Liver (tissue), 8 donors: ENCODE measurements at regions not wholly inside any gene's neighbourhood (a gene's known extent, or its start where the extent isn't known, plus 50 kb on each side); places are given as distances from the start of the nearest gene placed in this dataset.

Experiments
- DNase-seq: peaks from one replicate; pipeline ENCODE4 v3.0.0-alpha.2; 2017; ENCODE audit warnings: low spot score
- H3K27ac ChIP-seq, 2 donors: one replicate each; pipeline ENCODE4 v1.7.0; 2013; ENCODE audit warnings: inconsistent platforms in 2 of 2, low read length in 2 of 2, control low read depth in 1 of 2, low read depth in 1 of 2, mild to moderate bottlenecking in 1 of 2
- H3K27me3 ChIP-seq, 4 donors: one replicate each; pipeline versions ENCODE4 v1.6.1 to v1.7.0; 2013; ENCODE audit warnings: low read length in 3 of 4, inconsistent platforms in 1 of 4, mild to moderate bottlenecking in 1 of 4, moderate library complexity in 1 of 4; ENCODE audit not compliant: control insufficient read depth in 4 of 4, insufficient read depth in 4 of 4
- H3K36me3 ChIP-seq, 4 donors: one replicate each; pipeline versions ENCODE4 v1.6.1 to v1.7.0; 2013; ENCODE audit warnings: low read length in 3 of 4, mild to moderate bottlenecking in 3 of 4, low read depth in 1 of 4, moderate library complexity in 1 of 4; ENCODE audit not compliant: control insufficient read depth in 4 of 4, insufficient read depth in 3 of 4
- H3K4me1 ChIP-seq, 4 donors: one replicate each; pipeline versions ENCODE4 v1.6.1 to v1.7.0; 2013; ENCODE audit warnings: low read length in 3 of 4, mild to moderate bottlenecking in 3 of 4, moderate library complexity in 1 of 4; ENCODE audit not compliant: control insufficient read depth in 4 of 4, insufficient read depth in 4 of 4
- H3K4me3 ChIP-seq, 3 donors: one replicate each; pipeline versions ENCODE4 v1.6.1 to v1.7.0; 2013; ENCODE audit warnings: low read length in 3 of 3, control low read depth in 1 of 3, low read depth in 1 of 3, mild to moderate bottlenecking in 1 of 3
- H3K9ac ChIP-seq, 2 donors: one replicate each; pipeline ENCODE4 v1.7.0; 2013; ENCODE audit warnings: low read length in 2 of 2, mild to moderate bottlenecking in 2 of 2, moderate library complexity in 2 of 2, control low read depth in 1 of 2, low read depth in 1 of 2
- H3K9me3 ChIP-seq, 4 donors: one replicate each; pipeline versions ENCODE4 v1.6.1 to v1.7.0; 2013; ENCODE audit warnings: low read length in 3 of 4; ENCODE audit not compliant: control insufficient read depth in 4 of 4
- EGR1 ChIP-seq, 2 donors: IDR thresholded peaks; 2 replicates each; pipeline ENCODE4 v1.6.1; 2016 to 2018; ENCODE audit warnings: antibody characterized with exemption in 2 of 2, low read depth in 2 of 2
- FOXA1 ChIP-seq: IDR thresholded peaks from 2 replicates; pipeline ENCODE4 v1.6.1; 2016; ENCODE audit warnings: antibody characterized with exemption
- FOXA2 ChIP-seq: IDR thresholded peaks from 2 replicates; pipeline ENCODE4 v1.6.1; 2016; ENCODE audit warnings: antibody characterized with exemption
- GABPA ChIP-seq, 2 donors: IDR thresholded peaks in 1 of 2; conservative IDR thresholded peaks in 1 of 2; 2 replicates each; pipeline ENCODE4 v1.6.1; 2016; ENCODE audit warnings: antibody characterized with exemption in 2 of 2, mild to moderate bottlenecking in 1 of 2, moderate library complexity in 1 of 2
- HNF4A ChIP-seq, 2 donors: conservative IDR thresholded peaks; 2 replicates each; pipeline ENCODE4 v1.6.1; 2016; ENCODE audit warnings: antibody characterized with exemption in 2 of 2, mild to moderate bottlenecking in 2 of 2
- HNF4G ChIP-seq: IDR thresholded peaks from 2 replicates; pipeline ENCODE4 v1.6.1; 2016; ENCODE audit warnings: antibody characterized with exemption
- JUND ChIP-seq, 2 donors: IDR thresholded peaks; 2 replicates each; pipeline ENCODE4 v1.6.1; 2016; ENCODE audit warnings: antibody characterized with exemption in 2 of 2
- NR2F2 ChIP-seq: IDR thresholded peaks from 2 replicates; pipeline ENCODE4 v1.6.1; 2016; ENCODE audit warnings: antibody characterized with exemption
- RAD21 ChIP-seq, 2 donors: IDR thresholded peaks; 2 replicates each; pipeline ENCODE4 v1.6.1; 2016; ENCODE audit warnings: antibody characterized with exemption in 2 of 2, mild to moderate bottlenecking in 2 of 2
- RXRA ChIP-seq, 2 donors: IDR thresholded peaks; 2 replicates each; pipeline ENCODE4 v1.6.1; 2017 to 2018; ENCODE audit warnings: antibody characterized with exemption in 2 of 2, mild to moderate bottlenecking in 1 of 2
- SP1 ChIP-seq: IDR thresholded peaks from 2 replicates; pipeline ENCODE4 v1.6.1; 2018; ENCODE audit warnings: antibody characterized with exemption, mild to moderate bottlenecking
- TAF1 ChIP-seq: conservative IDR thresholded peaks from 2 replicates; pipeline ENCODE4 v1.6.1; 2016; ENCODE audit warnings: antibody characterized with exemption, mild to moderate bottlenecking
- YY1 ChIP-seq: IDR thresholded peaks from 2 replicates; pipeline ENCODE4 v1.6.1; 2016; ENCODE audit warnings: antibody characterized with exemption, mild to moderate bottlenecking
- WGBS: extraction: QIAGEN DNeasy Blood & Tissue Kit; methylation state at CpG from one replicate; pipeline ENCODE4 v1.1.7; 2013; 5-methylcytosine and 5-hydroxymethylcytosine counted together
- TF ChIP-seq, protein P1 (sequence below): IDR thresholded peaks from 2 replicates; pipeline ENCODE4 v1.6.1; 2016; ENCODE audit warnings: antibody characterized with exemption
- TF ChIP-seq, protein P2 (sequence below): IDR thresholded peaks from 2 replicates; pipeline ENCODE4 v1.6.1; 2016; ENCODE audit warnings: antibody characterized with exemption
- TF ChIP-seq, protein P3 (sequence below): IDR thresholded peaks from 2 replicates; pipeline ENCODE4 v1.6.1; 2016; ENCODE audit warnings: antibody characterized with exemption
- TF ChIP-seq, protein P4 (sequence below): fragments of 150-350 bp; IDR thresholded peaks from 2 replicates; pipeline ENCODE4 v1.5.1; 2017; ENCODE audit warnings: improper control_type of control experiment, low read depth, low read length; ENCODE audit not compliant: missing input control
- donor health status: healthy.
- donor health status: healthy.
- donor health status: healthy.
- donor health status: healthy.
- donor health status: healthy.

DNA sequence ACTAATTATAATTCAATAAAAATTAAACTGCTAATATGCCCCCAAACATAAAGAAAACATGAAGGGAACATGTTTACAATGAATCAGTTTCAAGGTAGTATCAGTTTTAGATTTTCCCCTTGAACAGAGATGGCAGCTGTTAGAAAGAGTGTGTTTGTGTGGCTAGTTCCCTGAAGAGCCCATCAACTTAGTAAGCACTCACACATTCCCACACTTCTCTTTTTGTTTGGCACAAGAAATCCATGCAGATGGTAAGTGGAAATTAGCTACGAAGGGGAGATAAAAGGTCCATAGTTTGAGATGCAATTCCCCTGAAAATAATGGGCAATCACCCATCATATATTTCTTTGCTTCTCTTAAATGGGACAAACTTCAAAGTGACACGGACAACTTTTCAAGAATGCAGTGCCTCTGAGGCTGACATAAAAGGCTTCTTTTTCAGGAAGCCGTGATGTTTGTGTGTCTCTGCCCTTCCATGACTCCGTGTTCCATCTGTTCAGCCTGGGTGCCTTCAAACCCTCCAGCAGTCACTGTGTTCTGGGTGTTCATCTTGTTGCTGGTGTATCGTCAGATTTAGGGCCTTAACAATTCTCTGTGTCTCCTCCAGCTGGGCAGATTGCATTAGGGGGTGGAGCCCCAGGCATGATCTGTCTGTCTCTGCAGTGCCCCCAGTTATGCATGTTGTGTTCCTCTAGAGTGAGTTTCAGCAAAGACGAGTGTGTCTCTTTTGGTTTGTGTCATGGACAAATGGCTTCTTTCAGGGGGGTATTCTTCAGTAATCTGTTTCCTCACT lies 259.5 kb upstream of the NPY start:
- TF ChIP-seq, protein P1, sequence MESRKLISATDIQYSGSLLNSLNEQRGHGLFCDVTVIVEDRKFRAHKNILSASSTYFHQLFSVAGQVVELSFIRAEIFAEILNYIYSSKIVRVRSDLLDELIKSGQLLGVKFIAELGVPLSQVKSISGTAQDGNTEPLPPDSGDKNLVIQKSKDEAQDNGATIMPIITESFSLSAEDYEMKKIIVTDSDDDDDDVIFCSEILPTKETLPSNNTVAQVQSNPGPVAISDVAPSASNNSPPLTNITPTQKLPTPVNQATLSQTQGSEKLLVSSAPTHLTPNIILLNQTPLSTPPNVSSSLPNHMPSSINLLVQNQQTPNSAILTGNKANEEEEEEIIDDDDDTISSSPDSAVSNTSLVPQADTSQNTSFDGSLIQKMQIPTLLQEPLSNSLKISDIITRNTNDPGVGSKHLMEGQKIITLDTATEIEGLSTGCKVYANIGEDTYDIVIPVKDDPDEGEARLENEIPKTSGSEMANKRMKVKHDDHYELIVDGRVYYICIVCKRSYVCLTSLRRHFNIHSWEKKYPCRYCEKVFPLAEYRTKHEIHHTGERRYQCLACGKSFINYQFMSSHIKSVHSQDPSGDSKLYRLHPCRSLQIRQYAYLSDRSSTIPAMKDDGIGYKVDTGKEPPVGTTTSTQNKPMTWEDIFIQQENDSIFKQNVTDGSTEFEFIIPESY, result no peak
- TF ChIP-seq FOXA1 (no peak), RAD21 (IDR thresholded peaks at IDR 0.05) (no peak), EGR1 (IDR thresholded peaks at IDR 0.05; ENCODE audit: low read depth in 2 of 2) (no peak), HNF4A (conservative IDR thresholded peaks at IDR 0.05) (no peak), TAF1 (no peak), RXRA (IDR thresholded peaks at IDR 0.05) (no peak), HNF4G (no peak), GABPA (IDR thresholded peaks at IDR 0.05 in 1 of 2, conservative IDR thresholded peaks at IDR 0.05 in 1 of 2) (no peak), JUND (IDR thresholded peaks at IDR 0.05) (no peak), NR2F2 (no peak), SP1 (no peak)
- TF ChIP-seq, protein P2, sequence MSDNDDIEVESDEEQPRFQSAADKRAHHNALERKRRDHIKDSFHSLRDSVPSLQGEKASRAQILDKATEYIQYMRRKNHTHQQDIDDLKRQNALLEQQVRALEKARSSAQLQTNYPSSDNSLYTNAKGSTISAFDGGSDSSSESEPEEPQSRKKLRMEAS, result no peak
- TF ChIP-seq, protein P3, sequence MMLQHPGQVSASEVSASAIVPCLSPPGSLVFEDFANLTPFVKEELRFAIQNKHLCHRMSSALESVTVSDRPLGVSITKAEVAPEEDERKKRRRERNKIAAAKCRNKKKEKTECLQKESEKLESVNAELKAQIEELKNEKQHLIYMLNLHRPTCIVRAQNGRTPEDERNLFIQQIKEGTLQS, result no peak
- TF ChIP-seq, protein P4, sequence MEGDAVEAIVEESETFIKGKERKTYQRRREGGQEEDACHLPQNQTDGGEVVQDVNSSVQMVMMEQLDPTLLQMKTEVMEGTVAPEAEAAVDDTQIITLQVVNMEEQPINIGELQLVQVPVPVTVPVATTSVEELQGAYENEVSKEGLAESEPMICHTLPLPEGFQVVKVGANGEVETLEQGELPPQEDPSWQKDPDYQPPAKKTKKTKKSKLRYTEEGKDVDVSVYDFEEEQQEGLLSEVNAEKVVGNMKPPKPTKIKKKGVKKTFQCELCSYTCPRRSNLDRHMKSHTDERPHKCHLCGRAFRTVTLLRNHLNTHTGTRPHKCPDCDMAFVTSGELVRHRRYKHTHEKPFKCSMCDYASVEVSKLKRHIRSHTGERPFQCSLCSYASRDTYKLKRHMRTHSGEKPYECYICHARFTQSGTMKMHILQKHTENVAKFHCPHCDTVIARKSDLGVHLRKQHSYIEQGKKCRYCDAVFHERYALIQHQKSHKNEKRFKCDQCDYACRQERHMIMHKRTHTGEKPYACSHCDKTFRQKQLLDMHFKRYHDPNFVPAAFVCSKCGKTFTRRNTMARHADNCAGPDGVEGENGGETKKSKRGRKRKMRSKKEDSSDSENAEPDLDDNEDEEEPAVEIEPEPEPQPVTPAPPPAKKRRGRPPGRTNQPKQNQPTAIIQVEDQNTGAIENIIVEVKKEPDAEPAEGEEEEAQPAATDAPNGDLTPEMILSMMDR, result no peak
- Histone ChIP-seq H3K9ac (no peak overlapping the region), H3K27ac (no peak overlapping the region), H3K36me3 (no peaks in the 10 kb centered on the region), H3K4me1 (no peaks in the 10 kb centered on the region), H3K27me3 (no peaks in the 10 kb centered on the region), H3K4me3 (no peak overlapping the region), H3K9me3 (no peaks in the 10 kb centered on the region)
- DNase-seq, result no peak
- WGBS, result 77% methylated on average over 6 of the region's 6 CpGs

DNA sequence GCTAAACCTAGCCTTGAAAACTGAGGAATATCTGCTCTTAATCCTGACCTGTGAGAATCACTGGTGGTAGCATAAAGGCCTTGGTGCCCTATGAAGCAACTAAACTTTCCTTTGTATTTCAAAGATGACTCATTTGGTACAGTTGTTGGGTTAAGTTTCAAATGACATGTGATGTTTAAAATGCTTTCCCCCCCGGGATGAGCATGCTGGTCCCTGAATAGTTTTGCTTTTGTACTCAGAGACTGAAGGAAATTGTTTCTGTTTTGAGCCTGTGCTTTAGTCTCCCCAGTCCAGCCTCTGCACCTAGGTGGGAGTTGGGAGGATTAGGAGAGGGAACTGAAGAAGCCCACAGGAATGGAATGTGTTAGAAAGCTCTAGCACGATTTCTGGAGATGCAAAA lies 258.9 kb upstream of the NPY start:
- Histone ChIP-seq H3K9ac (no peak overlapping the region), H3K27ac (no peak overlapping the region), H3K27me3 (peaks cover 0 to 1% (median 0%) of the 10 kb centered on the region in 4 donors), H3K4me1 (no peaks in the 10 kb centered on the region), H3K4me3 (no peak overlapping the region), H3K9me3 (no peaks in the 10 kb centered on the region), H3K36me3 (no peaks in the 10 kb centered on the region)
- TF ChIP-seq GABPA (IDR thresholded peaks at IDR 0.05 in 1 of 2, conservative IDR thresholded peaks at IDR 0.05 in 1 of 2) (no peak), YY1 (no peak), FOXA2 (no peak), SP1 (no peak)
- TF ChIP-seq, protein P3, result no peak
- 35% methylated on average over 2 of the region's 2 CpGs for WGBS
- DNase-seq, result no peak
